Astrocyte (in vitro differentiated cells and primary cell): ENCODE measurements at regions not wholly inside any gene's neighbourhood (a gene's known extent, or its start where the extent isn't known, plus 50 kb on each side); places are given as distances from the start of the nearest gene placed in this dataset.
"Not testable (repeated sequence)": the region's sequence is repeated elsewhere in the genome, so short reads cannot be mapped to it uniquely, and the experiment has no call there.

ENCODE experiments used
- DNase-seq: peaks from one replicate; pipeline ENCODE4 v3.0.0-alpha.2; 2010; ENCODE audit warnings: low read depth
- FAIRE-seq: peaks from 2 replicates; lab custom pipeline; 2011; peaks lifted over from hg19 to GRCh38; lab: Jason Lieb, UNC
- H2AFZ ChIP-seq: 2 replicates; pipeline ENCODE4 v1.6.0; 2012; ENCODE audit warnings: low read depth, low read length, inconsistent platforms
- H3K27ac ChIP-seq: 2 replicates; pipeline ENCODE4 v1.5.1; 2011; ENCODE audit warnings: low read depth, low read length, inconsistent platforms
- H3K27me3 ChIP-seq: 2 replicates; pipeline ENCODE4 v1.6.0; 2011; ENCODE audit warnings: low read length, inconsistent platforms; ENCODE audit not compliant: insufficient read depth
- H3K36me3 ChIP-seq: 2 replicates; pipeline ENCODE4 v1.5.1; 2011; ENCODE audit warnings: low read length, inconsistent platforms; ENCODE audit not compliant: insufficient read depth
- H3K4me1 ChIP-seq: 2 replicates; pipeline ENCODE4 v1.5.1; 2011; ENCODE audit warnings: low read length, inconsistent platforms; ENCODE audit not compliant: insufficient read depth
- H3K4me2 ChIP-seq: 2 replicates; pipeline ENCODE4 v1.6.0; 2012; ENCODE audit warnings: low read length, inconsistent platforms
- H3K4me3 ChIP-seq: 2 replicates; pipeline ENCODE4 v1.5.1; 2011; ENCODE audit warnings: low read depth, mild to moderate bottlenecking, low read length, inconsistent platforms; ENCODE audit not compliant: insufficient read depth
- H3K79me2 ChIP-seq: 2 replicates; pipeline ENCODE4 v1.6.0; 2012; ENCODE audit warnings: mild to moderate bottlenecking, low read length, inconsistent platforms; ENCODE audit not compliant: insufficient read depth
- H3K9ac ChIP-seq: 2 replicates; pipeline ENCODE4 v1.6.0; 2012; ENCODE audit warnings: mild to moderate bottlenecking, low read length, inconsistent platforms
- H3K9me3 ChIP-seq: 2 replicates; pipeline ENCODE4 v1.5.1; 2012; ENCODE audit warnings: low read depth, mild to moderate bottlenecking, low read length, inconsistent platforms; ENCODE audit not compliant: insufficient read depth
- H4K20me1 ChIP-seq: 2 replicates; pipeline ENCODE4 v1.6.0; 2012; ENCODE audit warnings: low read length, inconsistent platforms; ENCODE audit not compliant: insufficient read depth
- H3K27ac Mint-ChIP-seq: one replicate; pipeline ENCODE4 v1.8.0; 2021; ENCODE audit warnings: mild to moderate bottlenecking, mixed read lengths; ENCODE audit not compliant: unreplicated experiment
- H3K27me3 Mint-ChIP-seq: one replicate; pipeline ENCODE4 v1.8.0; 2021; ENCODE audit warnings: low read depth, mixed read lengths; ENCODE audit not compliant: unreplicated experiment
- H3K36me3 Mint-ChIP-seq: one replicate; pipeline ENCODE4 v1.8.0; 2021; ENCODE audit warnings: low read depth, mixed read lengths; ENCODE audit not compliant: unreplicated experiment
- H3K4me1 Mint-ChIP-seq: one replicate; pipeline ENCODE4 v1.8.0; 2021; ENCODE audit warnings: low read depth, mixed read lengths; ENCODE audit not compliant: unreplicated experiment
- H3K4me3 Mint-ChIP-seq: one replicate; pipeline ENCODE4 v1.8.0; 2021; ENCODE audit warnings: mild to moderate bottlenecking, moderate library complexity, mixed read lengths; ENCODE audit not compliant: unreplicated experiment
- H3K9me3 Mint-ChIP-seq: one replicate; pipeline ENCODE4 v1.8.0; 2021; ENCODE audit warnings: mild to moderate bottlenecking, mixed read lengths; ENCODE audit not compliant: unreplicated experiment
- EZH2 ChIP-seq: IDR thresholded peaks from 2 replicates; pipeline ENCODE4 v1.6.1; 2012; ENCODE audit warnings: mild to moderate bottlenecking, low read length, inconsistent platforms; ENCODE audit not compliant: insufficient read depth
- TF ChIP-seq, protein P1 (sequence below): IDR thresholded peaks from 2 replicates; pipeline ENCODE4 v1.5.1; 2011; ENCODE audit warnings: low read depth, mild to moderate bottlenecking, inconsistent platforms, low read length, moderate library complexity; ENCODE audit not compliant: insufficient read depth

DNA sequence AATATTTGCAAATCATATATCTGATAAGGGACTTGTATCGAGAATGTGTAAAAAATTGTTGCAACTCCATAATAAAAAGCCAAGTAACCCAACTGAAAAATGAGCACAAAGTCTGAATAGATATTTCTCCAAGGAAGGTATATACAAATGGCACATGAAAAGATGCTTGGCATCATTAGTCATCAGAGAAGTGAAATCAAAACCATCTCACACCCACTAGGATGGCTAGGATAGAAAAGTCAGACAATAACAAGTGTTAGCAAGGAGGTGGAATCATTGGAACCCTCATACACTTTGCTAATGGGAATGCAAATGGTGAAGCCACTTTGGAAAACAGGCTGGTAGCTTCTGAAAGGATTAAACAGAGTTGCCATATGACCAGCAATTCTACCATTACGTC lies 182.7 kb downstream of the ERCC6L2 start:
- Mint-ChIP-seq H3K9me3 (peaks cover 11% of the 10 kb centered on the region), H3K27ac (no peak overlapping the region), H3K4me3 (no peak overlapping the region), H3K4me1 (peaks cover 16% of the 10 kb centered on the region), H3K27me3 (peaks cover 3% of the 10 kb centered on the region), H3K36me3 (no peaks in the 10 kb centered on the region)
- no peak overlapping the region for H3K4me3 ChIP-seq
- H3K27me3 ChIP-seq: peaks cover 3% of the 10 kb centered on the region
- TF ChIP-seq, protein P1, sequence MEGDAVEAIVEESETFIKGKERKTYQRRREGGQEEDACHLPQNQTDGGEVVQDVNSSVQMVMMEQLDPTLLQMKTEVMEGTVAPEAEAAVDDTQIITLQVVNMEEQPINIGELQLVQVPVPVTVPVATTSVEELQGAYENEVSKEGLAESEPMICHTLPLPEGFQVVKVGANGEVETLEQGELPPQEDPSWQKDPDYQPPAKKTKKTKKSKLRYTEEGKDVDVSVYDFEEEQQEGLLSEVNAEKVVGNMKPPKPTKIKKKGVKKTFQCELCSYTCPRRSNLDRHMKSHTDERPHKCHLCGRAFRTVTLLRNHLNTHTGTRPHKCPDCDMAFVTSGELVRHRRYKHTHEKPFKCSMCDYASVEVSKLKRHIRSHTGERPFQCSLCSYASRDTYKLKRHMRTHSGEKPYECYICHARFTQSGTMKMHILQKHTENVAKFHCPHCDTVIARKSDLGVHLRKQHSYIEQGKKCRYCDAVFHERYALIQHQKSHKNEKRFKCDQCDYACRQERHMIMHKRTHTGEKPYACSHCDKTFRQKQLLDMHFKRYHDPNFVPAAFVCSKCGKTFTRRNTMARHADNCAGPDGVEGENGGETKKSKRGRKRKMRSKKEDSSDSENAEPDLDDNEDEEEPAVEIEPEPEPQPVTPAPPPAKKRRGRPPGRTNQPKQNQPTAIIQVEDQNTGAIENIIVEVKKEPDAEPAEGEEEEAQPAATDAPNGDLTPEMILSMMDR: no peak
- TF ChIP-seq EZH2: no peak
- no peaks in the 10 kb centered on the region for H3K36me3 ChIP-seq
- no peak for FAIRE-seq
- no peaks in the 10 kb centered on the region for H3K4me1 ChIP-seq
- H3K9me3 ChIP-seq: no peaks in the 10 kb centered on the region
- H4K20me1 ChIP-seq: no peaks in the 10 kb centered on the region
- no peak overlapping the region for H3K9ac ChIP-seq
- DNase-seq: no peak
- no peak overlapping the region for H3K27ac ChIP-seq
- no peak overlapping the region for H2AFZ ChIP-seq
- H3K4me2 ChIP-seq: no peak overlapping the region
- H3K79me2 ChIP-seq: no peaks in the 10 kb centered on the region

DNA sequence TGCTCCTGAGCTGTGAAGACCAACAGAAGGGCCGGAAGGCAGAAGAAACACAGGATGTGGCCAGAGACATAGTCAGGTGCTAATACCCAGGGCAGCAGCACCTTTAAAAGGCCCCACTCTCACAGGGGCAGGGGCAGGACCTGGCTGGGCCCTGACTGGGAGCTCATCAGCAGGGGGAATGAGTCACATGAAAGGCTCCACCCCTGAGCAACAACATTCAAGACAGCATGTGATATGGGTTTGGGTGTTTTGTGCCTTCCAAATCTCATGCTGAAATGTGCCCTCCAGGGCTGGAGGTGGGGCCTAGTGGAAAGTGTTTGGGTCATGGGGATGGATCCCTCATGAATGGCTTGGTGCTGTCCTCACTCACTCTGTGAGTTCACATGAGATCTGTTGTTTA lies 181.7 kb downstream of the ERCC6L2 start:
- H3K27ac ChIP-seq: no peak overlapping the region
- DNase-seq (no peak), FAIRE-seq (no peak)
- no peak overlapping the region for H3K4me3 Mint-ChIP-seq
- peaks cover 14% of the 10 kb centered on the region for H3K4me1 Mint-ChIP-seq
- peaks cover 7% of the 10 kb centered on the region for H3K27me3 Mint-ChIP-seq
- H3K4me1 ChIP-seq: no peaks in the 10 kb centered on the region
- H3K9me3 ChIP-seq: peaks cover 2% of the 10 kb centered on the region
- H3K36me3 Mint-ChIP-seq: peaks cover 2% of the 10 kb centered on the region
- peaks cover 9% of the 10 kb centered on the region for H3K9me3 Mint-ChIP-seq
- no peak overlapping the region for H3K4me3 ChIP-seq
- H3K4me2 ChIP-seq: no peak overlapping the region
- no peaks in the 10 kb centered on the region for H3K36me3 ChIP-seq
- TF ChIP-seq, protein P1: no peak
- TF ChIP-seq EZH2: no peak
- no peak overlapping the region for H2AFZ ChIP-seq
- H3K79me2 ChIP-seq: no peaks in the 10 kb centered on the region
- no peak overlapping the region for H3K27ac Mint-ChIP-seq
- no peak overlapping the region for H3K9ac ChIP-seq
- no peaks in the 10 kb centered on the region for H4K20me1 ChIP-seq
- peaks cover 3% of the 10 kb centered on the region for H3K27me3 ChIP-seq

DNA sequence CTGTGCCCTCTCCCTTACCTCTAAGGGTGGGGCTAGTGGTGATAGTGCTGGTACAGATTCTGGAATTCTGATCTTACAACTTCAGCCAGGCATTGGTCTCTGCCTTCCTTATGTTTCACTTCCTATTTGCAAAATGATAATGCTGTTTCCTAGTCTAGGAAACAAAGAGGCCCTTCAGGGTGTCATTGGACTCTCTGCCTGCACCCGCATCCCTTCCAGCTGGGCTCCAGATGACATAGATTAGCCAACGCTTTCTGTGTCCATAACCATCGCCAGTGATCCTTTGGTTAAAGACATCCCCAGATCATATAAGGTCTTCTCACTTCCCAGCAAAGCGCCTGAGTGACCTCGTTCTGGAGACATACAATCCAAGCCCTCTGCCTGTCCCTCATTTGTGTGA lies 180.7 kb downstream of the ERCC6L2 start:
- no peaks in the 10 kb centered on the region for H4K20me1 ChIP-seq
- no peak overlapping the region for H2AFZ ChIP-seq
- no peak for DNase-seq
- TF ChIP-seq, protein P1: no peak
- no peak for TF ChIP-seq EZH2
- no peak overlapping the region for H3K4me3 Mint-ChIP-seq
- no peak overlapping the region for H3K4me3 ChIP-seq
- FAIRE-seq: no peak
- H3K27ac ChIP-seq: no peak overlapping the region
- H3K27ac Mint-ChIP-seq: no peak overlapping the region
- H3K9me3 ChIP-seq: peaks cover 2% of the 10 kb centered on the region
- peaks cover 6% of the 10 kb centered on the region for H3K27me3 ChIP-seq
- H3K9me3 Mint-ChIP-seq: peaks cover 13% of the 10 kb centered on the region
- H3K27me3 Mint-ChIP-seq: peaks cover 8% of the 10 kb centered on the region
- peaks cover 7% of the 10 kb centered on the region for H3K4me1 Mint-ChIP-seq
- no peaks in the 10 kb centered on the region for H3K4me1 ChIP-seq
- no peak overlapping the region for H3K9ac ChIP-seq
- H3K36me3 Mint-ChIP-seq: peaks cover 6% of the 10 kb centered on the region
- H3K4me2 ChIP-seq: no peak overlapping the region
- no peaks in the 10 kb centered on the region for H3K79me2 ChIP-seq
- H3K36me3 ChIP-seq: no peaks in the 10 kb centered on the region

DNA sequence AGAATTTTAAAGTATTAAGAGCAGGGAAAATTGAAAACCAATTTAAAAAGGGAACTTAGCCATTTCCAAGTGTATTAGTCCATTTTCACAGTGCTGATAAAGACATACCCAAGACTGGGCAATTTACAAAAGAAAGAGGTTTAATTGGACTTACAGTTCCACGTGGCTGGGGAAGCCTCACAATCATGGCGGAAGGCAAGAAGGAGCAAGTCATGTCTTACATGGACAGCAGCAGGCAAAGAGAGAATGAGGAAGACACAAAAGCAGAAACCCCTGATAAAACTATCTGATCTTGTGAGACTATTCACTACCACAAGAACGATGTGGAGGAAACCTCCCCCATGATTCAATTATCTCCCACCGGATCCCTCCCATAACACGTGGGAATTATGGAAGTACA lies 178.8 kb downstream of the ERCC6L2 start:
- H3K27ac Mint-ChIP-seq, H3K9me3 ChIP-seq, H4K20me1 ChIP-seq, H3K27me3 ChIP-seq, H3K4me3 ChIP-seq, DNase-seq, H3K9ac ChIP-seq, H3K36me3 ChIP-seq, H3K4me1 Mint-ChIP-seq, H3K4me1 ChIP-seq, H3K4me2 ChIP-seq, H3K27ac ChIP-seq, H3K4me3 Mint-ChIP-seq, FAIRE-seq, H3K79me2 ChIP-seq, H2AFZ ChIP-seq, H3K36me3 Mint-ChIP-seq, H3K27me3 Mint-ChIP-seq: not testable (repeated sequence)
- H3K9me3 Mint-ChIP-seq: peaks cover 13% of the 10 kb centered on the region
